ENCODE measurements at regions not wholly inside any gene's neighbourhood (a gene's known extent, or its start where the extent isn't known, plus 50 kb on each side); places are given as distances from the start of the nearest gene placed in this dataset.

GRCh38 chr22:49433717-49434611 lies 393.7 kb downstream of the BRD1 start:
- no peak overlapping the region for H3K4me3 ChIP-seq
- 54 to 58% methylated on average over 37 of the region's 37 CpGs for WGBS, 2 experiments (ENCODE audit: low coverage in 1 of 2, low lambda C conversion rate in 2 of 2, missing lambda C conversion rate in 2 of 2)
- H3K4me2 ChIP-seq (ENCODE audit: unreplicated experiment) = no peak overlapping the region
- H3K9me3 ChIP-seq (ENCODE audit: low read depth) = peaks cover 3% of the 10 kb centered on the region
- no peaks in the 10 kb centered on the region for H3K9me2 ChIP-seq (ENCODE audit: insufficient read depth)
- H3K36me3 ChIP-seq (ENCODE audit: low read depth) = no peaks in the 10 kb centered on the region
- no peak for TF ChIP-seq EZH2 (IDR thresholded peaks at IDR 0.05; ENCODE audit: insufficient read depth, poor library complexity, severe bottlenecking)
- TF ChIP-seq EZH2phosphoT487 (IDR thresholded peaks at IDR 0.05; ENCODE audit: insufficient read depth, low read depth) = no peak
- DNase-seq = no peak
- H3K27me3 ChIP-seq (replicated peaks; ENCODE audit: insufficient read depth) = no peaks in the 10 kb centered on the region
- no peak overlapping the region for H3K27ac ChIP-seq
- no peak overlapping the region for H3K9ac ChIP-seq
- H3K79me2 ChIP-seq (ENCODE audit: insufficient read depth) = no peaks in the 10 kb centered on the region
- in situ Hi-C loops (cut with MboI) = no loop called here
- no peaks in the 10 kb centered on the region for H3K4me1 ChIP-seq (ENCODE audit: insufficient read depth)
- H4K20me1 ChIP-seq (ENCODE audit: insufficient read depth) = no peaks in the 10 kb centered on the region
- H2AFZ ChIP-seq = no peak overlapping the region
- no peaks in the 10 kb centered on the region for H3F3A ChIP-seq (ENCODE audit: insufficient read depth)

- Histone ChIP-seq H4K20me1 (ENCODE audit: insufficient read depth) (no peaks in the 10 kb centered on the region), H3K4me1 (ENCODE audit: insufficient read depth) (no peaks in the 10 kb centered on the region), H3K4me3 (no peak overlapping the region), H3K27me3 (replicated peaks; ENCODE audit: insufficient read depth) (no peaks in the 10 kb centered on the region), H3F3A (ENCODE audit: insufficient read depth) (no peaks in the 10 kb centered on the region), H3K9me2 (ENCODE audit: insufficient read depth) (no peaks in the 10 kb centered on the region), H3K4me2 (ENCODE audit: unreplicated experiment) (no peak overlapping the region), H2AFZ (no peak overlapping the region), H3K79me2 (ENCODE audit: insufficient read depth) (no peaks in the 10 kb centered on the region), H3K36me3 (ENCODE audit: low read depth) (no peaks in the 10 kb centered on the region), H3K9ac (no peak overlapping the region), H3K9me3 (ENCODE audit: low read depth) (peaks cover 3% of the 10 kb centered on the region), H3K27ac (no peak overlapping the region)
- WGBS, 2 experiments (ENCODE audit: low coverage in 1 of 2, low lambda C conversion rate in 2 of 2, missing lambda C conversion rate in 2 of 2) = 15% methylated on average over 9 to 13 of the region's 15 CpGs
- no peak for DNase-seq
- in situ Hi-C loops (cut with MboI) = no loop called here
- no peak for TF ChIP-seq EZH2 (IDR thresholded peaks at IDR 0.05; ENCODE audit: insufficient read depth, poor library complexity, severe bottlenecking)
- TF ChIP-seq EZH2phosphoT487 (IDR thresholded peaks at IDR 0.05; ENCODE audit: insufficient read depth, low read depth) = no peak
Measured at GRCh38 chr22:49432897-49433443, 394.7 kb downstream of the BRD1 start.

GRCh38 chr22:49432211-49432896 lies 395.3 kb downstream of the BRD1 start:
- TF ChIP-seq EZH2phosphoT487 (IDR thresholded peaks at IDR 0.05; ENCODE audit: insufficient read depth, low read depth) (no peak), EZH2 (IDR thresholded peaks at IDR 0.05; ENCODE audit: insufficient read depth, poor library complexity, severe bottlenecking) (no peak)
- in situ Hi-C loops (cut with MboI) = no loop called here
- WGBS, 2 experiments (ENCODE audit: low coverage in 1 of 2, low lambda C conversion rate in 2 of 2, missing lambda C conversion rate in 2 of 2) = 19 to 20% methylated on average over 19 of the region's 19 CpGs

GRCh38 chr22:49431551-49431950 lies 396.1 kb downstream of the BRD1 start:
- no peaks in the 10 kb centered on the region for H4K20me1 ChIP-seq (ENCODE audit: insufficient read depth)
- no peak overlapping the region for H3K4me2 ChIP-seq (ENCODE audit: unreplicated experiment)
- H3K9me3 ChIP-seq (ENCODE audit: low read depth) = peaks cover 3% of the 10 kb centered on the region
- no peak overlapping the region for H3K27ac ChIP-seq
- H3K9ac ChIP-seq = no peak overlapping the region
- H3K36me3 ChIP-seq (ENCODE audit: low read depth) = no peaks in the 10 kb centered on the region
- no peaks in the 10 kb centered on the region for H3K4me1 ChIP-seq (ENCODE audit: insufficient read depth)
- H3F3A ChIP-seq (ENCODE audit: insufficient read depth) = no peaks in the 10 kb centered on the region
- in situ Hi-C loops (cut with MboI) = no loop called here
- no peak for DNase-seq
- H3K9me2 ChIP-seq (ENCODE audit: insufficient read depth) = no peaks in the 10 kb centered on the region
- no peak overlapping the region for H3K4me3 ChIP-seq
- H3K79me2 ChIP-seq (ENCODE audit: insufficient read depth) = no peaks in the 10 kb centered on the region
- no peaks in the 10 kb centered on the region for H3K27me3 ChIP-seq (replicated peaks; ENCODE audit: insufficient read depth)
- TF ChIP-seq EZH2 (IDR thresholded peaks at IDR 0.05; ENCODE audit: insufficient read depth, poor library complexity, severe bottlenecking) (no peak), EZH2phosphoT487 (IDR thresholded peaks at IDR 0.05; ENCODE audit: insufficient read depth, low read depth) (no peak)
- no peak overlapping the region for H2AFZ ChIP-seq
- 6 to 11% methylated on average over 2 of the region's 2 CpGs for WGBS, 2 experiments (ENCODE audit: low coverage in 1 of 2, low lambda C conversion rate in 2 of 2, missing lambda C conversion rate in 2 of 2)

More at GRCh38 chr22:49432211-49432896, 395.3 kb downstream of the BRD1 start:
- Histone ChIP-seq H3K4me3 (no peak overlapping the region), H3K4me2 (ENCODE audit: unreplicated experiment) (no peak overlapping the region), H3F3A (ENCODE audit: insufficient read depth) (no peaks in the 10 kb centered on the region), H4K20me1 (ENCODE audit: insufficient read depth) (no peaks in the 10 kb centered on the region), H3K4me1 (ENCODE audit: insufficient read depth) (no peaks in the 10 kb centered on the region), H3K27ac (no peak overlapping the region), H3K9me2 (ENCODE audit: insufficient read depth) (no peaks in the 10 kb centered on the region), H3K27me3 (replicated peaks; ENCODE audit: insufficient read depth) (no peaks in the 10 kb centered on the region), H3K79me2 (ENCODE audit: insufficient read depth) (no peaks in the 10 kb centered on the region), H3K9ac (no peak overlapping the region), H3K9me3 (ENCODE audit: low read depth) (peaks cover 3% of the 10 kb centered on the region), H3K36me3 (ENCODE audit: low read depth) (no peaks in the 10 kb centered on the region), H2AFZ (no peak overlapping the region)
- DNase-seq = no peak
